PC-9 (cell line): ENCODE measurements at regions not wholly inside any gene's neighbourhood (a gene's known extent, or its start where the extent isn't known, plus 50 kb on each side); places are given as distances from the start of the nearest gene placed in this dataset.

Source experiments
- BruUV-seq: library from RNA; stranded (reverse); fragments of 400-500 nt; replicated peaks from 2 replicates; lab custom pipeline; 2021; lab: Mats Ljungman, UMichigan
- CTCF ChIA-PET: fragments of 300-600 bp; sonication (Branson Sonifier 250); formaldehyde crosslinking; loops from one replicate; lab custom pipeline; 2022; ENCODE audit warnings: antibody characterized with exemption; lab: Charles Lee
- POLR2A ChIA-PET: fragments of 300-600 bp; sonication (Branson Sonifier 250); formaldehyde crosslinking; loops from one replicate; lab custom pipeline; 2022; ENCODE audit warnings: antibody characterized with exemption; ENCODE audit not compliant: unreplicated experiment; lab: Charles Lee
- DNase-seq, 2 experiments: peaks; one replicate each; pipeline versions ENCODE4 v3.0.0 to v3.0.0-alpha.2; 2015 to 2022; ENCODE audit warnings: mixed read lengths in 1 of 2
- H2AFZ ChIP-seq: fragments of 200-600 bp; sonication (generic); 2 replicates; pipeline ENCODE4 v1.8.1; 2017; ENCODE audit warnings: antibody characterized with exemption
- H3F3A ChIP-seq: fragments of 200-600 bp; sonication (generic); 2 replicates; pipeline ENCODE4 v1.8.1; 2017; ENCODE audit warnings: antibody characterized with exemption, mild to moderate bottlenecking, low read depth; ENCODE audit not compliant: insufficient read depth
- H3K27ac ChIP-seq: fragments of 200-600 bp; sonication (generic); 2 replicates; pipeline ENCODE4 v1.6.1; 2016; ENCODE audit warnings: mixed run types
- H3K27me3 ChIP-seq: fragments of 200-600 bp; sonication (generic); 2 replicates; pipeline ENCODE4 v1.6.1; 2016; ENCODE audit warnings: low read depth, mixed run types; ENCODE audit not compliant: insufficient read depth
- H3K36me3 ChIP-seq: fragments of 200-600 bp; sonication (generic); 2 replicates; pipeline ENCODE4 v1.6.1; 2016; ENCODE audit warnings: low read depth, mixed run types
- H3K4me1 ChIP-seq: fragments of 200-600 bp; sonication (generic); replicated peaks from 2 replicates; pipeline ENCODE4 v1.6.1; 2016; ENCODE audit warnings: mixed run types; ENCODE audit not compliant: insufficient read depth
- H3K4me2 ChIP-seq: fragments of 200-600 bp; sonication (generic); 2 replicates; pipeline ENCODE4 v1.6.1; 2017; ENCODE audit warnings: mixed run types
- H3K4me3 ChIP-seq: fragments of 200-600 bp; sonication (generic); 2 replicates; pipeline ENCODE4 v1.6.1; 2016; ENCODE audit warnings: mixed run types
- H3K79me2 ChIP-seq: fragments of 200-600 bp; sonication (generic); 2 replicates; pipeline ENCODE4 v1.6.1; 2017; ENCODE audit warnings: low read depth, mixed run types
- H3K9me2 ChIP-seq: fragments of 200-600 bp; sonication (generic); 2 replicates; pipeline ENCODE4 v1.8.1; 2017; ENCODE audit warnings: mild to moderate bottlenecking; ENCODE audit not compliant: insufficient read depth
- H3K9me3 ChIP-seq: fragments of 200-600 bp; sonication (generic); 2 replicates; pipeline ENCODE4 v1.8.1; 2016; ENCODE audit warnings: low read depth; ENCODE audit not compliant: insufficient read depth
- H4K20me1 ChIP-seq: fragments of 200-600 bp; sonication (generic); 2 replicates; pipeline ENCODE4 v1.8.1; 2017; ENCODE audit not compliant: insufficient read depth
- EZH2 ChIP-seq: fragments of 200-600 bp; sonication (generic); IDR thresholded peaks from 2 replicates; pipeline ENCODE4 v1.8.0; 2017; ENCODE audit warnings: antibody characterized with exemption, low read depth
- intact Hi-C: fragments of 100-400 bp; cut with micrococcal nuclease; formaldehyde crosslinking; loops from one replicate; pipeline ENCODE4 v1.10.0; 2022; ENCODE audit not compliant: unreplicated experiment
- TF ChIP-seq, protein P1 (sequence below): fragments of 200-600 bp; sonication (generic); conservative IDR thresholded peaks from 2 replicates; pipeline ENCODE4 v1.6.1; 2017; ENCODE audit warnings: mixed run types, antibody characterized with exemption, mild to moderate bottlenecking, moderate library complexity

GRCh38 chrX:9233141-9233540 is 199.2 kb upstream of the FAM9B start:
- H3K36me3 ChIP-seq, result no peaks in the 10 kb centered on the region
- peaks cover 11% of the 10 kb centered on the region for H3K27me3 ChIP-seq
- H2AFZ ChIP-seq, result no peak overlapping the region
- no peak for DNase-seq
- H3K9me3 ChIP-seq, result no peaks in the 10 kb centered on the region
- H3K4me1 ChIP-seq, result peaks cover 10% of the 10 kb centered on the region
- POLR2A ChIA-PET, result no interaction called here
- 0 out of 2 replicates have a peak, but pooled peaks cover 5% of the 10 kb centered on the region for H3F3A ChIP-seq
- no peaks in the 10 kb centered on the region for H4K20me1 ChIP-seq
- no peak overlapping the region for H3K27ac ChIP-seq
- BruUV-seq, result no TSS peak
- TF ChIP-seq EZH2, result no peak
- TF ChIP-seq, protein P1, sequence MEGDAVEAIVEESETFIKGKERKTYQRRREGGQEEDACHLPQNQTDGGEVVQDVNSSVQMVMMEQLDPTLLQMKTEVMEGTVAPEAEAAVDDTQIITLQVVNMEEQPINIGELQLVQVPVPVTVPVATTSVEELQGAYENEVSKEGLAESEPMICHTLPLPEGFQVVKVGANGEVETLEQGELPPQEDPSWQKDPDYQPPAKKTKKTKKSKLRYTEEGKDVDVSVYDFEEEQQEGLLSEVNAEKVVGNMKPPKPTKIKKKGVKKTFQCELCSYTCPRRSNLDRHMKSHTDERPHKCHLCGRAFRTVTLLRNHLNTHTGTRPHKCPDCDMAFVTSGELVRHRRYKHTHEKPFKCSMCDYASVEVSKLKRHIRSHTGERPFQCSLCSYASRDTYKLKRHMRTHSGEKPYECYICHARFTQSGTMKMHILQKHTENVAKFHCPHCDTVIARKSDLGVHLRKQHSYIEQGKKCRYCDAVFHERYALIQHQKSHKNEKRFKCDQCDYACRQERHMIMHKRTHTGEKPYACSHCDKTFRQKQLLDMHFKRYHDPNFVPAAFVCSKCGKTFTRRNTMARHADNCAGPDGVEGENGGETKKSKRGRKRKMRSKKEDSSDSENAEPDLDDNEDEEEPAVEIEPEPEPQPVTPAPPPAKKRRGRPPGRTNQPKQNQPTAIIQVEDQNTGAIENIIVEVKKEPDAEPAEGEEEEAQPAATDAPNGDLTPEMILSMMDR, result no peak
- H3K9me2 ChIP-seq, result no peaks in the 10 kb centered on the region
- H3K4me2 ChIP-seq, result no peak overlapping the region
- CTCF ChIA-PET, result no interaction called here
- H3K79me2 ChIP-seq, result no peaks in the 10 kb centered on the region
- intact Hi-C loops, result no loop called here
- no peak overlapping the region for H3K4me3 ChIP-seq

DNA sequence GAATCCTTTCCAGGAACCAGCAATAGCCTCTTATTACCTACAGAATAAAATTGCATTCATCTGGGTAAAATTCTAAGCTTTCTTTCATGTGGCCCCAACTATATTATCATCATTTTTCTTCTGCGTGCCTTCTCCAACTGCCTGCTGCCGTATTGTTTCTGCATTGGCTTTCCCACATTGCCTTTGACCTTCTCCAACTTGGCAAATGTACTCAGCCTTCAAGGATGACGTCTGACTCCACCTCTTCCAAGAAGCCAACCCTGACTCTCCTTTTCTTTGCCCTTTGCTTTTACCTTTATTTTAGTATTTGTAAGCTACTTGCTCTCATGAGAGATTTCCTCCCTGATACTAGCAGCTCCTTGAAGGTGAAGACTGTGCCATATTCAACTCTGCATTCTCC is 200.4 kb upstream of the FAM9B start:
- H3K9me2 ChIP-seq, result no peaks in the 10 kb centered on the region
- POLR2A ChIA-PET, result no interaction called here
- no peak overlapping the region for H3K27ac ChIP-seq
- no TSS peak for BruUV-seq
- H3K36me3 ChIP-seq, result no peaks in the 10 kb centered on the region
- no peak overlapping the region for H2AFZ ChIP-seq
- intact Hi-C loops, result no loop called here
- H3K27me3 ChIP-seq, result peaks cover 11% of the 10 kb centered on the region
- TF ChIP-seq, protein P1, result no peak
- no peak for TF ChIP-seq EZH2
- peaks cover 10% of the 10 kb centered on the region for H3K4me1 ChIP-seq
- H3K4me3 ChIP-seq, result no peak overlapping the region
- H3K4me2 ChIP-seq, result no peak overlapping the region
- no peaks in the 10 kb centered on the region for H4K20me1 ChIP-seq
- no peaks in the 10 kb centered on the region for H3K79me2 ChIP-seq
- no peaks in the 10 kb centered on the region for H3K9me3 ChIP-seq
- DNase-seq, result no peak
- CTCF ChIA-PET, result no interaction called here
- 0 out of 2 replicates have a peak, but pooled peaks cover 5% of the 10 kb centered on the region for H3F3A ChIP-seq

- Histone ChIP-seq H3K4me3 (no peak overlapping the region), H3K79me2 (no peaks in the 10 kb centered on the region), H3K27me3 (peaks cover 11% of the 10 kb centered on the region), H3K9me2 (no peaks in the 10 kb centered on the region), H3K9me3 (no peaks in the 10 kb centered on the region), H3K4me2 (no peak overlapping the region), H3K27ac (no peak overlapping the region), H3F3A (0 out of 2 replicates have a peak, but pooled peaks cover 5% of the 10 kb centered on the region), H3K4me1 (peaks cover 10% of the 10 kb centered on the region), H2AFZ (no peak overlapping the region), H4K20me1 (no peaks in the 10 kb centered on the region), H3K36me3 (no peaks in the 10 kb centered on the region)
- no peak for DNase-seq
- no TSS peak for BruUV-seq
- POLR2A ChIA-PET, result no interaction called here
- CTCF ChIA-PET, result no interaction called here
- intact Hi-C loops, result no loop called here
- TF ChIP-seq EZH2, result no peak
- TF ChIP-seq, protein P1, result no peak
These were observed 201.8 kb upstream of the FAM9B start for GRCh38 chrX:9235722-9236121.
